Testis (tissue), 2 donors: ENCODE measurements at regions not wholly inside any gene's neighbourhood (a gene's known extent, or its start where the extent isn't known, plus 50 kb on each side); places are given as distances from the start of the nearest gene placed in this dataset.

ENCODE experiments used
- DNase-seq: peaks from one replicate; pipeline ENCODE4 v3.0.0-alpha.2; 2019
- H3K27ac ChIP-seq, 2 donors: fragments of 200-600 bp; sonication (generic); one replicate each; pipeline ENCODE4 v1.5.1; 2019
- H3K27me3 ChIP-seq: fragments of 200-600 bp; sonication (generic); one replicate; pipeline ENCODE4 v1.5.1; 2019
- H3K36me3 ChIP-seq: fragments of 200-600 bp; sonication (generic); one replicate; pipeline ENCODE4 v1.5.1; 2017; ENCODE audit warnings: low read depth; ENCODE audit errors: missing control alignments
- H3K4me1 ChIP-seq: fragments of 200-600 bp; sonication (generic); one replicate; pipeline ENCODE4 v1.5.1; 2019
- H3K4me3 ChIP-seq, 2 donors: fragments of 200-600 bp; sonication (generic); one replicate each; pipeline ENCODE4 v1.5.1; 2017 to 2019
- H3K9me3 ChIP-seq: fragments of 200-600 bp; sonication (generic); one replicate; pipeline ENCODE4 v1.5.1; 2017
- POLR2A ChIP-seq: fragments of 450-650 bp; IDR thresholded peaks from one replicate; pipeline ENCODE4 v1.6.1; 2017; ENCODE audit warnings: antibody characterized with exemption, mild to moderate bottlenecking, moderate library complexity
- WGBS, 2 donors: methylation state at CpG; one replicate each; pipeline ENCODE4 v1.1.5; 2018; 5-methylcytosine and 5-hydroxymethylcytosine counted together
- intact Hi-C: fragments of 100-400 bp; cut with DNase I; formaldehyde crosslinking; loops from one replicate; pipeline ENCODE4 v1.15.1; 2023; ENCODE audit warnings: low total_unique reads
- TF ChIP-seq, protein P1 (sequence below), 3 experiments: fragments of 450-650 bp in 2 of 3; fragments of 200-600 bp in 1 of 3; sonication (generic) in 1 of 3; IDR thresholded peaks; one replicate each; pipeline ENCODE4 v1.5.1; 2016 to 2019; ENCODE audit warnings: antibody characterized with exemption in 3 of 3, mild to moderate bottlenecking in 2 of 3, moderate library complexity in 1 of 3

DNA sequence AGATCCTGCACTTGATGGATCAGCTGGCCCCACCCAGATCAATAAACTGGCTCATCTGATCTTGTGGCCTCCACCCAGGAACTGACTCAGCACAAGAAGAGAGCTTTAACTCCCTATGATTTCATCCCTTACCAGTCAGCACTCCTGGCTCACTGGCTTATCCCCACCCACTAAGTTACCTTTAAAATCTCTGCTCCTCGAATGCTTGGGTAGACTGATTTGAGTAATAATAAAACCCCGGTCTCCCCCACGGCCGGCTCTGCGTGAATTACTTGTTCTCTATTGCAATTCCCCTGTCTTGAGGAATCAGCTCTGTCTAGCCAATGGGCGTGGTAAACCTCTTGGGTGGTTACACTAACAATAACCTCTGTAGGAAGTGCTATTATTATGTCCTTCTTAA, 83.7 kb downstream of the MBL2 start:
- 96 to 98% methylated on average over 6 of the region's 6 CpGs for WGBS, 2 donors
- intact Hi-C loops, result no loop called here

DNA sequence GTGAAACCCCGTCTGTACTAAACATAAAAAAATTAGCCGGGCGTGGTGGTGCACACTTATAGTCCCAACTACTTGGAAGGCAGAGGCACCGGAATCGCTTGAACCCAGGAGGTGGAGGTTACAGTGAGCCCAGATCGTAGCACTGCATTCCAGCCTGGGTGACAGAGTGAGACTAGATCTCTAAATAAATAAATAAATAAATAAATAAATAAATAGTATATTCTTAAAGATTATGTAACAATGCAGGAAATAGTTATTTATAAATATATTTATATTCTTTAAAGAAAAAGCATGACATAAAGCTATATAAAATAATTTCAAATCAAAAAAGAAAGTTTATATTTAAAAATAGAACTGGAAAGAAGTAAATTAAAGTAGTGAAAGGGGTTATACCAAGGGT, 76.4 kb downstream of the MBL2 start:
- TF ChIP-seq, protein P1, sequence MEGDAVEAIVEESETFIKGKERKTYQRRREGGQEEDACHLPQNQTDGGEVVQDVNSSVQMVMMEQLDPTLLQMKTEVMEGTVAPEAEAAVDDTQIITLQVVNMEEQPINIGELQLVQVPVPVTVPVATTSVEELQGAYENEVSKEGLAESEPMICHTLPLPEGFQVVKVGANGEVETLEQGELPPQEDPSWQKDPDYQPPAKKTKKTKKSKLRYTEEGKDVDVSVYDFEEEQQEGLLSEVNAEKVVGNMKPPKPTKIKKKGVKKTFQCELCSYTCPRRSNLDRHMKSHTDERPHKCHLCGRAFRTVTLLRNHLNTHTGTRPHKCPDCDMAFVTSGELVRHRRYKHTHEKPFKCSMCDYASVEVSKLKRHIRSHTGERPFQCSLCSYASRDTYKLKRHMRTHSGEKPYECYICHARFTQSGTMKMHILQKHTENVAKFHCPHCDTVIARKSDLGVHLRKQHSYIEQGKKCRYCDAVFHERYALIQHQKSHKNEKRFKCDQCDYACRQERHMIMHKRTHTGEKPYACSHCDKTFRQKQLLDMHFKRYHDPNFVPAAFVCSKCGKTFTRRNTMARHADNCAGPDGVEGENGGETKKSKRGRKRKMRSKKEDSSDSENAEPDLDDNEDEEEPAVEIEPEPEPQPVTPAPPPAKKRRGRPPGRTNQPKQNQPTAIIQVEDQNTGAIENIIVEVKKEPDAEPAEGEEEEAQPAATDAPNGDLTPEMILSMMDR (IDR thresholded peaks at IDR 0.05), result no peak
- TF ChIP-seq POLR2A, result no peak
- DNase-seq, result no peak
- WGBS, 2 donors, result 95 to 98% methylated on average over 6 of the region's 6 CpGs
- no peaks in the 10 kb centered on the region for H3K4me1 ChIP-seq
- H3K27ac ChIP-seq, result no peak overlapping the region
- intact Hi-C loops, result no loop called here
- no peak overlapping the region for H3K4me3 ChIP-seq
- H3K9me3 ChIP-seq, result no peaks in the 10 kb centered on the region
- H3K36me3 ChIP-seq, result no peaks in the 10 kb centered on the region
- H3K27me3 ChIP-seq, result no peaks in the 10 kb centered on the region

More for the DNA sequence above, 83.7 kb downstream of the MBL2 start:
- H3K27ac ChIP-seq, result no peak overlapping the region
- H3K27me3 ChIP-seq, result no peaks in the 10 kb centered on the region
- no peaks in the 10 kb centered on the region for H3K4me1 ChIP-seq
- no peak overlapping the region for H3K4me3 ChIP-seq
- TF ChIP-seq POLR2A, result no peak
- TF ChIP-seq, protein P1 (IDR thresholded peaks at IDR 0.05), result no peak
- DNase-seq, result no peak
- H3K36me3 ChIP-seq, result no peaks in the 10 kb centered on the region
- no peaks in the 10 kb centered on the region for H3K9me3 ChIP-seq

DNA sequence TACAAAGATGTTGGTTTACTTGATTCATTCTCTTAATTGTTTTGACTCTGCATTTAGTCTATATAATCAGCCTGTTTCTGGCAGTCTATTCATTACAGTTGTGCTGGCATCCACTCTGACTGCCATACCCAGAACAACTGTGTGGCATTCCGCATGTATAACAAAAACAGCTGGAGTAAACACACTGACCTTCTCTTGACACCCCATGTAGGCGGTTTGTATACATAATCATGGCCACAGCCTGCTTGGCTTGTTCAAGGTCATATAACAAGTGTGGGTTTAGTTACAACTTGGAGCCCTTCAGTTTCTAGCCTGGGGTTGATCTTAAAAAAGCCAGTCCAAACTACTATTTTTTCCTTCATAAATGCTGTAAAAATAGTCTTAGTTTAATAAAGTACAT, 70.9 kb downstream of the MBL2 start:
- intact Hi-C loops, result no loop called here
- Histone ChIP-seq H3K4me1 (no peaks in the 10 kb centered on the region), H3K36me3 (no peaks in the 10 kb centered on the region), H3K4me3 (no peak overlapping the region), H3K9me3 (no peaks in the 10 kb centered on the region), H3K27ac (no peak overlapping the region), H3K27me3 (no peaks in the 10 kb centered on the region)
- DNase-seq, result no peak
- TF ChIP-seq POLR2A, result no peak
- TF ChIP-seq, protein P1 (IDR thresholded peaks at IDR 0.05), result no peak
- WGBS, 2 donors, result 30 to 32% methylated on average over 2 of the region's 2 CpGs

DNA sequence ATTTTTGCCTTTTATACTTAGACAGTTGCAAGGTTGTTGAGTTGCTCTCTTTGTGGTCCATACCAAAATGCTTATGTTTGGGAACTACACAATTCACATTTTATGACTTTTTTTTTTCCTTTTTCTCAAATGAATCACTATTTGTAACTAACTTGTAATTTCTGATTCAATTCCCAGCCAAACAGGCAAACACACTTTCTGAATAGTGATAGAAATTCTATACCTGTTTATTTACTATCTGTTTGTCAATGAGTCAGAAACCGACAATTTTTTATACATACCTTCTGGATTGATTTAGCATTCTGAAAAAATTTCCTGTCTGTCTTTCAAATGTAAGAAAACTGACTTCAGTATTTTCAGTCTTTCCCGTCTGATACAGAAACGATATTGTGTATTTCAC, 69.1 kb downstream of the MBL2 start:
- WGBS, 2 donors, result 72 to 80% methylated on average over 3 of the region's 3 CpGs

DNA sequence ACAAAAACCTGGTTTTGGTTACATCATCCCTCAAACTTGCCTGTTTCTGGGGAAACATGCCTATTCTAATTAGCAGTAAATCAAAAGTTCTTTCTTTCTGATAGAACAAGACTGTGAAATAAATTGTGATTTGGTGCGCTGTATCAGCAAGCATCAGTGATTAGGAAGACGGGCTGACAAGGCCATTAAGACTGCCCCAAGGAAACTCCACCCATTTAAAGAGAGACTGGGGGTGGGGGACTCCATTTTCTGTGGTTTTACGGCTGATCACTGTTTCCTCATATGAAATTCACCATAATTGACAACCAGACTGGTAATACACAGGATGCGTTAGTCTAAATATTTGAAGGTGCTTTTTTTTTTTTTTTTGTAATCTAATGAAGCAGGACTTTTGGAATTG, 68.7 kb downstream of the MBL2 start:
- H3K36me3 ChIP-seq, result no peaks in the 10 kb centered on the region
- H3K27ac ChIP-seq, result no peak overlapping the region
- no peak for DNase-seq
- intact Hi-C loops, result no loop called here
- H3K27me3 ChIP-seq, result no peaks in the 10 kb centered on the region
- no peaks in the 10 kb centered on the region for H3K9me3 ChIP-seq
- 63 to 67% methylated on average over 4 of the region's 4 CpGs for WGBS, 2 donors
- H3K4me1 ChIP-seq, result no peaks in the 10 kb centered on the region
- TF ChIP-seq POLR2A, result no peak
- TF ChIP-seq, protein P1 (IDR thresholded peaks at IDR 0.05), result no peak
- no peak overlapping the region for H3K4me3 ChIP-seq

More for the DNA sequence above, 69.1 kb downstream of the MBL2 start:
- H3K4me1 ChIP-seq, result no peaks in the 10 kb centered on the region
- TF ChIP-seq, protein P1 (IDR thresholded peaks at IDR 0.05), result no peak
- no peak overlapping the region for H3K4me3 ChIP-seq
- no peaks in the 10 kb centered on the region for H3K9me3 ChIP-seq
- H3K27me3 ChIP-seq, result no peaks in the 10 kb centered on the region
- intact Hi-C loops, result no loop called here
- no peak overlapping the region for H3K27ac ChIP-seq
- H3K36me3 ChIP-seq, result no peaks in the 10 kb centered on the region
- no peak for DNase-seq
